CD4-positive, CD25-positive, alpha-beta regulatory T cell (primary cell): ENCODE measurements at regions not wholly inside any gene's neighbourhood (a gene's known extent, or its start where the extent isn't known, plus 50 kb on each side); places are given as distances from the start of the nearest gene placed in this dataset.
"Not testable (repeated sequence)": the region's sequence is repeated elsewhere in the genome, so short reads cannot be mapped to it uniquely, and the experiment has no call there.

Experiments used
- ATAC-seq, 2 donors: fragments of 150-1000 bp; cut with Tn5 transposase; one replicate each; pipeline ENCODE4 v1.10.0; 2021; ENCODE audit warnings: low read depth in 2 of 2, moderate number of reproducible peaks in 2 of 2, moderate library complexity in 1 of 2
- DNase-seq, 3 donors: peaks; one replicate each; pipeline versions ENCODE4 v3.0.0 to v3.0.0-alpha.2; 2012 to 2022; ENCODE audit warnings: mixed read lengths in 1 of 3
- H3K27ac ChIP-seq: one replicate; pipeline ENCODE4 v1.7.0; 2013; ENCODE audit warnings: mild to moderate bottlenecking, low read length; ENCODE audit not compliant: insufficient read depth, poor library complexity, severe bottlenecking
- H3K27me3 ChIP-seq: one replicate; pipeline ENCODE4 v1.7.0; 2013; ENCODE audit warnings: low read length; ENCODE audit not compliant: control insufficient read depth, insufficient read depth
- H3K36me3 ChIP-seq: one replicate; pipeline ENCODE4 v1.7.0; 2013; ENCODE audit warnings: mild to moderate bottlenecking, low read length, moderate library complexity; ENCODE audit not compliant: control insufficient read depth, insufficient read depth
- H3K4me1 ChIP-seq: 2 replicates; pipeline ENCODE4 v1.7.0; 2013; ENCODE audit warnings: mild to moderate bottlenecking, low read length; ENCODE audit not compliant: insufficient read depth, control insufficient read depth, poor library complexity, severe bottlenecking
- H3K4me3 ChIP-seq: one replicate; pipeline ENCODE4 v1.7.0; 2013; ENCODE audit warnings: low read depth, mild to moderate bottlenecking, low read length, moderate library complexity
- H3K9me3 ChIP-seq, 2 experiments: 1 replicate in 1 of 2; 2 replicates in 1 of 2; pipeline ENCODE4 v1.7.0; 2013; ENCODE audit warnings: low read length in 2 of 2, mild to moderate bottlenecking in 1 of 2, moderate library complexity in 1 of 2; ENCODE audit not compliant: control insufficient read depth in 2 of 2
- H3K27ac Mint-ChIP-seq, 3 donors: one replicate each; pipeline ENCODE4 v1.8.0; 2020 to 2022; ENCODE audit warnings: mild to moderate bottlenecking in 3 of 3, mixed read lengths in 3 of 3, moderate library complexity in 2 of 3
- H3K27me3 Mint-ChIP-seq: one replicate; pipeline ENCODE4 v1.8.0; 2022; ENCODE audit warnings: mild to moderate bottlenecking, mixed read lengths
- H3K36me3 Mint-ChIP-seq: one replicate; pipeline ENCODE4 v1.8.0; 2020; ENCODE audit warnings: mixed read lengths
- H3K4me1 Mint-ChIP-seq, 4 donors: one replicate each; pipeline ENCODE4 v1.8.0; 2020 to 2022; ENCODE audit warnings: mixed read lengths in 4 of 4, mild to moderate bottlenecking in 1 of 4
- H3K4me3 Mint-ChIP-seq, 4 donors: one replicate each; pipeline ENCODE4 v1.8.0; 2020 to 2022; ENCODE audit warnings: mild to moderate bottlenecking in 4 of 4, mixed read lengths in 4 of 4, moderate library complexity in 3 of 4
- H3K9me3 Mint-ChIP-seq, 7 donors: one replicate each; pipeline ENCODE4 v1.8.0; 2020 to 2022; ENCODE audit warnings: mixed read lengths in 7 of 7, mild to moderate bottlenecking in 3 of 7, moderate library complexity in 2 of 7

DNA sequence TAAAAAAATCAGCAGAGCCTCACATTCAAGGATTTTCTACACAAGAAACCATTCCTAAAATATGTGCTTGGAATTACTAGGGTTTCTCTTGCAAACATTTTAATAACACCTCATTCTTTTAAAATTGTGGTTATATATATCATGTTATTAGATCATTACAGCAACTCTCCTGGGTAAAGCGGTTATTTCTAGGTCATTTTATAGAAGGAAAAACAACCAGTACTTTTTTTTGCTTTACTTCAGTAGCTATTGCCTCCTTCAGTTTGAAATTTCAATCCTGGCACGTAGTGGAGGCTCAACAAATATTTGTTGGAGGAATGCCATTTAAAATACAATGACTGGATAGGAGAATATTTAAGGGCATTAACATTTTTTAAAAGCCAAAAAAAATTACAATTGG is 220.6 kb downstream of the CDRT15L2 start:
- Mint-ChIP-seq H3K27me3 (no peaks in the 10 kb centered on the region), H3K4me3 (no peak overlapping the region), H3K4me1 (no peaks in the 10 kb centered on the region), H3K36me3 (no peaks in the 10 kb centered on the region), H3K9me3 (no peaks in the 10 kb centered on the region), H3K27ac (no peak overlapping the region)
- ATAC-seq (no peak), DNase-seq (no peak)
- H3K27ac ChIP-seq: no peak overlapping the region
- H3K9me3 ChIP-seq: no peaks in the 10 kb centered on the region
- H3K27me3 ChIP-seq: no peaks in the 10 kb centered on the region
- no peak overlapping the region for H3K4me3 ChIP-seq
- no peaks in the 10 kb centered on the region for H3K4me1 ChIP-seq
- no peaks in the 10 kb centered on the region for H3K36me3 ChIP-seq

DNA sequence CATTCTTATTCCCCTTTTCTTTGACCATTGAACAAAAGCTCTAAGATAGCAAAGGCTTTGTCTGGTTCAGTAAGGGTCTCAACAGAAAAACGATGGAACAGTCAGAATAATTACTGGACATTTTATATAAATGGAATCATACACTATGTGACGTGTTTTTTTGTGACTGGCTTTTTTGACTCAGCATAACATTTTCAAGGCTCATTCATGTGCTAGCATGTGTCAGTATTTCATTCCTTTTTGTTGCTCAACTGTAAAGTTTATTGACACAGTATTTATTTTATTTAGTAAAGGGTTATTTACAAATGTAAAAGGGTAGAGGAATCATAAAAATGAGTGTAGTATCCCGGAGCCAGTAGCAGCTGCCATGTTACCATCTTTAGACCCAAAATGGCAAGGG is 226.2 kb downstream of the CDRT15L2 start:
- Mint-ChIP-seq H3K4me1 (no peaks in the 10 kb centered on the region), H3K36me3 (no peaks in the 10 kb centered on the region), H3K9me3 (peaks cover 0 to 6% (median 0%) of the 10 kb centered on the region in 7 donors), H3K4me3 (no peak overlapping the region), H3K27ac (no peak overlapping the region), H3K27me3 (peaks cover 5% of the 10 kb centered on the region)
- Histone ChIP-seq H3K4me1 (no peaks in the 10 kb centered on the region), H3K27ac (no peak overlapping the region), H3K4me3 (no peak overlapping the region), H3K36me3 (no peaks in the 10 kb centered on the region), H3K27me3 (no peaks in the 10 kb centered on the region), H3K9me3 (no peaks in the 10 kb centered on the region)
- ATAC-seq (no peak), DNase-seq (no peak)

DNA sequence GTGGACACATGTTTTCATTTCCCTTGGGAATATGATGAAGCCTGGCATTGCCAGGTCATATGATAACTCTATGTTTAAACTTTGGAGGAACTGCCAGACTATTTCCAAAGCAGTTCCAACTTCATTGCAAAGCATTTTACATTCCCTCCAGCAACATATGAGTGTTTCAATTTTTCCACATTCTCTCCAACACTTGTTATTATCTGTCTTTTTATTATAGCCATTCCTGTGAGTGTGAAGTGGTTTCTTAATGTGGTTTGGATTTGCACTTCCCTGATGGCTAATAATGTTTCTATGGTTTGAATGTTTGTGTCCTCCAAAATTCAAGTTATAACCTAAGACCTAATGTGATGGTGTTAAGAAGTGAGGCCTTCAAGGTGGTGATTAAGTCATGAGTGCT is 228.0 kb downstream of the CDRT15L2 start:
- not testable (repeated sequence) for H3K9me3 ChIP-seq, H3K9me3 Mint-ChIP-seq, H3K36me3 Mint-ChIP-seq, DNase-seq, H3K4me1 ChIP-seq, ATAC-seq, H3K27me3 ChIP-seq, H3K27ac Mint-ChIP-seq, H3K36me3 ChIP-seq, H3K4me1 Mint-ChIP-seq, H3K4me3 Mint-ChIP-seq, H3K4me3 ChIP-seq, H3K27ac ChIP-seq
- H3K27me3 Mint-ChIP-seq: peaks cover 12% of the 10 kb centered on the region

DNA sequence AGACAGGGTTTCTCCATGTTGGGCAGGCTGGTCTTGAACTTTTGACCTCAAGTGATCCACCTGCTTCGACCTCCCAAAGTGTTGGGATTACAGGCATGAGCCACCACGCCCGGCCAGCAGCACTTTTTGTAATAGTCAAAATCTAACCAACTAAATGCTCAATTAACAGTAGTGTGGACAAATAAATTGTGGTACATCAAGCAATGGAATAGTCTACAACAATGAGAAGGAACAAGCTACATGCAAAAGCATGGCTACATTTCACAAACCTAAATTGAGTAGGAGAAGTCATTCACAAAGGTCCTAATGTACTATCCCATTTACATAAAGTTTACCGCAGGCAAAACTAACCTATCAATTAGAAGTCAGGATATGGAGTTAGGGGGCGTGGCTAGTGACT is 227.4 kb downstream of the USP22 start:
- not testable (repeated sequence) for H3K4me1 Mint-ChIP-seq, H3K27me3 ChIP-seq, H3K27ac Mint-ChIP-seq, H3K36me3 Mint-ChIP-seq, DNase-seq, H3K4me3 Mint-ChIP-seq, H3K4me3 ChIP-seq, ATAC-seq, H3K4me1 ChIP-seq, H3K9me3 Mint-ChIP-seq, H3K9me3 ChIP-seq, H3K27ac ChIP-seq, H3K36me3 ChIP-seq
- peaks cover 21% of the 10 kb centered on the region for H3K27me3 Mint-ChIP-seq

DNA sequence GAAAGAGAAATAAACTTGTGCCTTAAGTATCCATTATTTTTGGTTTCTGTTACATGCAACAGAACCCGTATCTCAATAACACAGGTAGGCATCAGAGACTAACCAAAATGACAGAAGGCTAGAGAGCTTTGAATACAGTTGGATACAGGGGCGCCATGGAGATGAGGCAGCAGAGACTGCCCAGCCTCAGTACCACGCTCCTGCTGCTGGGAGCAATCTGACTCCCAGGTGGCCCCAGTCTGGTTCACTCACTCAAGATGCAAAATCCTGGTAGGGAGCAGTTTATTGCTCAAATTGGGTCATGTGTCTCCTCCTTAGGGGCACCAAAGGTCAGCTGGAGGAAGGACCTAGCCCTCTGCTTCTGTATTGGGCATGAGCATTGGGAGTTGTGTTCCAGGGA is 218.9 kb downstream of the USP22 start:
- peaks cover 0 to 3% (median 0%) of the 10 kb centered on the region in 7 donors for H3K9me3 Mint-ChIP-seq
- H3K27ac ChIP-seq: no peak overlapping the region

DNA sequence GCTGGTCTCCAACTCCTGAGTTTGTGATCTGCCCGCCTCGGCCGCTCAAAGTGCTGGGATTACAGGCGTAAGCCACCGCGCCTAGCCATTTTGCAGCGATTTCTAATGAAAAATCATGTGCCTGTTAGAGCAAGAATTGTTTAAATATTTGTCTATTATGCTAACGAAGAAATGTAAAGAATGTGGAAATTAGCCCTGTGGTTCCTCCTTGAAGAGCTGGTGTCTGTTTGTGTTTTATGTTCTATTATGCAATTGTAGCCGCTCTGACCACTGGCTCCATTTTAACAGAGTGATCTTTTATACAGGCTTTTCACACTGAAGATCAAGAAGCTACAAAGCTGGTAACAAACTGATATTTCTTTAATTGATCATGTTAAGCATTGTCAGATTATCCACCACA is 217.3 kb downstream of the USP22 start:
- DNase-seq: no peak
- no peaks in the 10 kb centered on the region for H3K36me3 ChIP-seq
- no peak overlapping the region for H3K27ac ChIP-seq
- no peak for ATAC-seq
- no peak overlapping the region for H3K4me3 Mint-ChIP-seq
- H3K4me1 ChIP-seq: no peaks in the 10 kb centered on the region
- H3K27me3 Mint-ChIP-seq: peaks cover 13% of the 10 kb centered on the region
- no peaks in the 10 kb centered on the region for H3K9me3 ChIP-seq
- no peaks in the 10 kb centered on the region for H3K27me3 ChIP-seq
- no peaks in the 10 kb centered on the region for H3K36me3 Mint-ChIP-seq
- no peaks in the 10 kb centered on the region for H3K4me1 Mint-ChIP-seq
- no peak overlapping the region for H3K4me3 ChIP-seq
- H3K27ac Mint-ChIP-seq: no peak overlapping the region
- H3K9me3 Mint-ChIP-seq: peaks cover 0 to 2% (median 0%) of the 10 kb centered on the region in 7 donors

More for the DNA sequence above, 218.9 kb downstream of the USP22 start:
- Mint-ChIP-seq H3K4me1 (no peaks in the 10 kb centered on the region), H3K27me3 (peaks cover 6% of the 10 kb centered on the region), H3K4me3 (no peak overlapping the region), H3K27ac (no peak overlapping the region), H3K36me3 (no peaks in the 10 kb centered on the region)
- Histone ChIP-seq H3K27me3 (no peaks in the 10 kb centered on the region), H3K4me1 (no peaks in the 10 kb centered on the region), H3K9me3 (no peaks in the 10 kb centered on the region), H3K36me3 (no peaks in the 10 kb centered on the region), H3K4me3 (no peak overlapping the region)
- DNase-seq: no peak
- ATAC-seq: no peak

DNA sequence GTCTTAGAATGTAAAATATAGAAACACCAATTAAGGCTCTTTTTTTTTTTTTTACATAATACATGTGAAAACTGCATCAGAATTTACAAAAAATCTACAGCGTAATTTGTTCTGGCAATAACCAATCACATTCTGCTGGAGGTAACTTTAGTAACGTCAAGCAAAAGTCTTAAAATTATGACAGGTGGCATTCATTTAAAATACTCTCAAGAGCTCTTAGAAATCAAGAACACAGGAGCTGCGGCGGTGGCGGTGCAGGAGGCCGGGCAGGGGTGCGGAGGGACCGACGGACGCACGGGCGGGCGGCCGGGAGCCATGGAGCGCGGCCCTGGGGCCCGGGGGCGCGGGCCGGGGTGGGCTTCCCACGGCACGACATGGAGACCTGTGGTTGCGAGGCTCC is 202.4 kb downstream of the USP22 start:
- not testable (repeated sequence) for H3K9me3 ChIP-seq, H3K4me1 ChIP-seq, DNase-seq, H3K36me3 Mint-ChIP-seq, H3K4me1 Mint-ChIP-seq, H3K4me3 ChIP-seq, H3K9me3 Mint-ChIP-seq, H3K27me3 ChIP-seq, H3K27ac ChIP-seq, H3K27ac Mint-ChIP-seq, ATAC-seq, H3K36me3 ChIP-seq
- Mint-ChIP-seq H3K4me3 (peak overlapping the region in 1 of 4 donors; percentile 21), H3K27me3 (peaks cover 21% of the 10 kb centered on the region)

DNA sequence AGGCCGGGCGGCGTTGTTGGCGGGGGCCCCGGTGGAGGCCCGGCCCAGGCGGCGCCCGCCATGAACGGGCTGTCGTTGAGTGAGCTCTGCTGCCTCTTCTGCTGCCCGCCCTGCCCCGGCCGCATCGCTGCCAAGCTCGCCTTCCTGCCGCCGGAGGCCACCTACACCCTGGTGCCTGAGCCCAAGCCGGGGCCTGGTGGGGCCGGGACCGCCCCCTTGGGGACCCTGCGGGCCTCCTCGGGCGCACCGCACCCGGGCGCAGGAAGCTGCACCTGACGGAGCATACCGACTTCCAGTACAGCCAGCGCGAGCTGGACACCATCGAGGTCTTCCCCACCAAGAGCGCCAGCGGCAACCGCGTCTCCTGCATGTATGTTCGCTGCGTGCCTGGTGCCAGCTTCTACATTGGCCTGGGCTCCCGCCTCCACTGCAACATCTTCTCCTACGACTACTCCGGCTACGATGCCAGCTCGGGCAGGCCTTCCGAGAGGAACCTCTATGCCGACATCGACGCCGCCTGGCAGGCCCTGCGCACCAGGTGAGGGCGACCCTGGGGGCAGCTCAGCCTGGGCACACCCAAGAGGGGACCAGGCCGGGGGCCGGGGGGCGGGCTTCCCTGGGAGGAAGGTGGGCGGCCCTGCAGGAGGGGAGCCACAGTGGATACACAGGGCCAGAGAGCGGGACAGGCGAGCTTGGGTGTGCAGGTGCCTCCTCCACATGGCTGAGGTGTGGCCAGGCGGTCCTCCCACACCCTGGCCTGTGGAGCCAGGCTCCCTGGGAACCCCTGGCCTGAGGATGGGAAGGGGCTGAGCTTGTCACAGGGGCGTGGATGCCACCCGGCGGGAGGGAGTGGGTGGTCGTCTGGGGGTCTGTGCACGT is 201.6 kb downstream of the USP22 start:
- not testable (repeated sequence) for H3K4me1 ChIP-seq, H3K4me1 Mint-ChIP-seq, H3K36me3 ChIP-seq, H3K27ac Mint-ChIP-seq, H3K27me3 ChIP-seq, H3K27ac ChIP-seq, ATAC-seq, H3K9me3 ChIP-seq, H3K9me3 Mint-ChIP-seq, DNase-seq, H3K36me3 Mint-ChIP-seq, H3K4me3 ChIP-seq
- peaks cover 21% of the 10 kb centered on the region for H3K27me3 Mint-ChIP-seq
- H3K4me3 Mint-ChIP-seq: peak overlapping the region in 1 of 4 donors; percentile 65
